ENCODE measurements at regions not wholly inside any gene's neighbourhood (a gene's known extent, or its start where the extent isn't known, plus 50 kb on each side); places are given as distances from the start of the nearest gene placed in this dataset.

DNA sequence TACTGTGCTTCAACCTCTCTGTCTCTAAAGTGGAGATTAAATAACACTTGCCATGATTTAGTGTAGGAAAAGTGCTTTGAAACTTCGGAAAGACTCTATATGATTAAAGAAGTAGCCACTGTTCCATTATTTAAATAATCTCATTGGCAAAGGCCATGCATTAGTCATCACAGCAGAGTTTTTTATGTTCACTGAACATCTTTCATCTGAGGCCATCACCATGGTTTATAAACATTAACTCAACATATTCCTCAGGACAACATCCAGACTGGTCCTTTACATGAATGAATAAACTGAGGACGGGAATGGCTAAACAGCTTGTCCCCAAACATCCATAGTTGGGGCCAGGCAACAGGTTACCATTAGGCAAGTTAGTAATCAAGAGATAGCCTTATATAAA lies 124.6 kb upstream of the FRMD6 start:
- no peak for DNase-seq (ENCODE audit: low read depth in 1 of 2, low spot score in 1 of 2)
- Histone ChIP-seq H3K27ac (replicated peaks) (no peak overlapping the region), H3K4me3 (replicated peaks; ENCODE audit: insufficient read depth, low read length) (no peak overlapping the region), H3K27me3 (ENCODE audit: insufficient read depth, poor library complexity, severe bottlenecking) (peaks cover 7% of the 10 kb centered on the region)
- TF ChIP-seq GABPA (IDR thresholded peaks at IDR 0.05; ENCODE audit: low read depth) (no peak), POLR2AphosphoS5 (IDR thresholded peaks at IDR 0.05; ENCODE audit: low read depth) (no peak), SPI1 (IDR thresholded peaks at IDR 0.05; ENCODE audit: borderline replicate concordance, low read depth) (no peak), REST (IDR thresholded peaks at IDR 0.05; ENCODE audit: insufficient replicate concordance, low read depth) (no peak), CTCF (IDR thresholded peaks at IDR 0.05; ENCODE audit: insufficient read depth, low read length) (no peak)

DNA sequence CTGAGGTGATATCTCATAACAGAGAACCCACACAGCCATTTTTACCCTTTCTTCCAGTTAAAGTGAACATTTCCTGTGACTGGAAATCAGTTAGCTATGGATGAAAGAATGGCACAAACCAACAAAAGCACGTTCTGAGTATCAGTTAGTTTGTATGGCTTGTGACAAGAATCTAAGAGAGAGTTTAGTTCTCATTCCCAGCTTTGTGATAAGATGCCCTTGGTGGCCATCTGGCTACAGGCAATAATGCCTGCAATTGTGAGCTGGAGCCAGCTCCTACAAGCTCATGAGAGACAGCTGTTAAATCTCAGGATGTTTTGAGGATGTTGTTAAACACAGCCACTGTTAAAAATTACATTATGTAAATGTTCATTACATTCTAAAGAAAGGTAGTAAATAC lies 122.0 kb upstream of the FRMD6 start:
- no peak for DNase-seq (ENCODE audit: low read depth in 1 of 2, low spot score in 1 of 2)
- no peak overlapping the region for H3K27ac ChIP-seq (replicated peaks)
- no peak overlapping the region for H3K4me3 ChIP-seq (replicated peaks; ENCODE audit: insufficient read depth, low read length)
- no peak for TF ChIP-seq GABPA (IDR thresholded peaks at IDR 0.05; ENCODE audit: low read depth)
- no peak for TF ChIP-seq SPI1 (IDR thresholded peaks at IDR 0.05; ENCODE audit: borderline replicate concordance, low read depth)
- TF ChIP-seq CTCF (IDR thresholded peaks at IDR 0.05; ENCODE audit: insufficient read depth, low read length), result no peak
- TF ChIP-seq POLR2AphosphoS5 (IDR thresholded peaks at IDR 0.05; ENCODE audit: low read depth), result no peak
- no peak for TF ChIP-seq REST (IDR thresholded peaks at IDR 0.05; ENCODE audit: insufficient replicate concordance, low read depth)
- H3K27me3 ChIP-seq (ENCODE audit: insufficient read depth, poor library complexity, severe bottlenecking), result peaks cover 3% of the 10 kb centered on the region

DNA sequence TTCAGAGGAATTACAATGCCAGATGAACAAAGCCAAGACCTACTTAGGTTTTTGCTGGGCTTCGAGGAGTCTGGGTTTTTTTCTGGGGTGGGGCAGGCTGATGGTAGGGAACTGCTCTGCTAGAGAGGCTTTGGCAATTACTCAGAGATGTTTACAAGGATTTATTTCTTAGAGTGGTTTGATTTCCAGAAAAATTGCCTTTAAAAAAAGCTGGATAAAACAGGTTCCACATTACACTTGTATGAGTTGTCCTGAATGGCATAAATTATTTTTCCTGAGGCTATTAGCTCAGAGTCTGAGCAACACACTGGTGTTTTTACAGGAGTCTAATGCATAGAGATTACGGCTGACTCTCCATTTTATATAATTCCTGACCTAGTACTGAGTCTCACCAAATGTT lies 118.5 kb upstream of the FRMD6 start:
- DNase-seq (ENCODE audit: low read depth in 1 of 2, low spot score in 1 of 2), result no peak
- Histone ChIP-seq H3K4me3 (replicated peaks; ENCODE audit: insufficient read depth, low read length) (no peak overlapping the region), H3K27me3 (ENCODE audit: insufficient read depth, poor library complexity, severe bottlenecking) (no peaks in the 10 kb centered on the region), H3K27ac (replicated peaks) (no peak overlapping the region)
- no peak for TF ChIP-seq REST (IDR thresholded peaks at IDR 0.05; ENCODE audit: insufficient replicate concordance, low read depth)
- no peak for TF ChIP-seq SPI1 (IDR thresholded peaks at IDR 0.05; ENCODE audit: borderline replicate concordance, low read depth)
- TF ChIP-seq GABPA (IDR thresholded peaks at IDR 0.05; ENCODE audit: low read depth), result no peak
- no peak for TF ChIP-seq CTCF (IDR thresholded peaks at IDR 0.05; ENCODE audit: insufficient read depth, low read length)
- no peak for TF ChIP-seq POLR2AphosphoS5 (IDR thresholded peaks at IDR 0.05; ENCODE audit: low read depth)
